Activated T-cell treated with anti-CD3 and anti-CD28 coated beads, Interleukin-2, amount 50 U/mL, for 24 hours (primary cell): ENCODE measurements at regions not wholly inside any gene's neighbourhood (a gene's known extent, or its start where the extent isn't known, plus 50 kb on each side); places are given as distances from the start of the nearest gene placed in this dataset.
"Not testable (repeated sequence)": the region's sequence is repeated elsewhere in the genome, so short reads cannot be mapped to it uniquely, and the experiment has no call there.

Experiments
- DNase-seq: peaks from one replicate; pipeline ENCODE4 v3.0.0-alpha.2; 2020
- H3K27ac Mint-ChIP-seq: 2 replicates; pipeline ENCODE4 v1.8.0; 2020; ENCODE audit warnings: mild to moderate bottlenecking, mixed read lengths
- H3K27me3 Mint-ChIP-seq: 2 replicates; pipeline ENCODE4 v1.8.0; 2020; ENCODE audit warnings: mixed read lengths
- H3K36me3 Mint-ChIP-seq: 2 replicates; pipeline ENCODE4 v1.8.0; 2020; ENCODE audit warnings: low read depth, mixed read lengths
- H3K4me1 Mint-ChIP-seq: 2 replicates; pipeline ENCODE4 v1.8.0; 2020; ENCODE audit warnings: low read depth, mixed read lengths
- H3K4me3 Mint-ChIP-seq: 2 replicates; pipeline ENCODE4 v1.8.0; 2020; ENCODE audit warnings: mild to moderate bottlenecking, moderate library complexity, mixed read lengths
- H3K9me3 Mint-ChIP-seq: 2 replicates; pipeline ENCODE4 v1.8.0; 2020; ENCODE audit warnings: mixed read lengths

GRCh38 chr7:70890147-70890969, 241.6 kb upstream of the GALNT17 start:
- Mint-ChIP-seq H3K27me3 (peaks cover 2% of the 10 kb centered on the region), H3K9me3 (peaks cover 18% of the 10 kb centered on the region), H3K36me3 (no peaks in the 10 kb centered on the region), H3K27ac (no peak overlapping the region), H3K4me1 (no peaks in the 10 kb centered on the region), H3K4me3 (no peak overlapping the region)
- no peak for DNase-seq

- Mint-ChIP-seq H3K27me3 (no peaks in the 10 kb centered on the region), H3K27ac (no peak overlapping the region), H3K4me1 (no peaks in the 10 kb centered on the region), H3K9me3 (peaks cover 18% of the 10 kb centered on the region), H3K4me3 (no peak overlapping the region), H3K36me3 (no peaks in the 10 kb centered on the region)
- DNase-seq, result no peak
These were observed 238.5 kb upstream of the GALNT17 start for GRCh38 chr7:70893422-70893821.

- H3K36me3 Mint-ChIP-seq, result no peaks in the 10 kb centered on the region
- H3K4me3 Mint-ChIP-seq, result no peak overlapping the region
- no peaks in the 10 kb centered on the region for H3K27me3 Mint-ChIP-seq
- peaks cover 24% of the 10 kb centered on the region for H3K9me3 Mint-ChIP-seq
- DNase-seq, result no peak
- H3K4me1 Mint-ChIP-seq, result no peaks in the 10 kb centered on the region
- no peak overlapping the region for H3K27ac Mint-ChIP-seq
These were observed 237.8 kb upstream of the GALNT17 start for GRCh38 chr7:70893971-70894715.

- Mint-ChIP-seq H3K36me3 (no peaks in the 10 kb centered on the region), H3K27ac (no peak overlapping the region), H3K27me3 (no peaks in the 10 kb centered on the region), H3K9me3 (peaks cover 19% of the 10 kb centered on the region), H3K4me1 (no peaks in the 10 kb centered on the region), H3K4me3 (no peak overlapping the region)
- no peak for DNase-seq
These were observed 237.1 kb upstream of the GALNT17 start for GRCh38 chr7:70894799-70895198.

GRCh38 chr7:70895337-70896200, 236.4 kb upstream of the GALNT17 start:
- H3K9me3 Mint-ChIP-seq, result peaks cover 17% of the 10 kb centered on the region
- not testable (repeated sequence) for H3K27me3 Mint-ChIP-seq, H3K4me1 Mint-ChIP-seq

GRCh38 chr7:70907259-70908247, 224.4 kb upstream of the GALNT17 start:
- Mint-ChIP-seq H3K4me3 (no peak overlapping the region), H3K27ac (no peak overlapping the region), H3K4me1 (no peaks in the 10 kb centered on the region), H3K36me3 (no peaks in the 10 kb centered on the region), H3K9me3 (peaks cover 19% of the 10 kb centered on the region), H3K27me3 (peaks cover 2% of the 10 kb centered on the region)
- no peak for DNase-seq

More at GRCh38 chr7:70895337-70896200, 236.4 kb upstream of the GALNT17 start:
- H3K36me3 Mint-ChIP-seq, DNase-seq, H3K27ac Mint-ChIP-seq, H3K4me3 Mint-ChIP-seq: not testable (repeated sequence)

GRCh38 chr7:70913924-70914323, 218.0 kb upstream of the GALNT17 start:
- Mint-ChIP-seq H3K4me3 (no peak overlapping the region), H3K36me3 (no peaks in the 10 kb centered on the region), H3K27ac (no peak overlapping the region), H3K9me3 (peaks cover 5% of the 10 kb centered on the region), H3K4me1 (no peaks in the 10 kb centered on the region), H3K27me3 (no peaks in the 10 kb centered on the region)
- DNase-seq, result no peak

- Mint-ChIP-seq H3K36me3 (no peaks in the 10 kb centered on the region), H3K27me3 (no peaks in the 10 kb centered on the region), H3K27ac (no peak overlapping the region)
These were observed 216.9 kb upstream of the GALNT17 start for GRCh38 chr7:70915067-70915466.

GRCh38 chr7:70919481-70920073, 212.4 kb upstream of the GALNT17 start:
- peaks cover 2% of the 10 kb centered on the region for H3K9me3 Mint-ChIP-seq
- H3K4me3 Mint-ChIP-seq, result no peak overlapping the region
- no peaks in the 10 kb centered on the region for H3K27me3 Mint-ChIP-seq
- H3K27ac Mint-ChIP-seq, result no peak overlapping the region
- H3K4me1 Mint-ChIP-seq, result no peaks in the 10 kb centered on the region
- no peaks in the 10 kb centered on the region for H3K36me3 Mint-ChIP-seq
- DNase-seq, result no peak

More at GRCh38 chr7:70915067-70915466, 216.9 kb upstream of the GALNT17 start:
- H3K4me3 Mint-ChIP-seq, result no peak overlapping the region
- H3K4me1 Mint-ChIP-seq, result no peaks in the 10 kb centered on the region
- peaks cover 5% of the 10 kb centered on the region for H3K9me3 Mint-ChIP-seq
- DNase-seq, result no peak

- Mint-ChIP-seq H3K4me3 (no peak overlapping the region), H3K9me3 (peaks cover 2% of the 10 kb centered on the region), H3K27me3 (no peaks in the 10 kb centered on the region), H3K36me3 (no peaks in the 10 kb centered on the region), H3K4me1 (no peaks in the 10 kb centered on the region), H3K27ac (no peak overlapping the region)
- DNase-seq, result no peak
These were observed 211.1 kb upstream of the GALNT17 start for GRCh38 chr7:70920876-70921275.

GRCh38 chr7:70923181-70923845, 208.6 kb upstream of the GALNT17 start:
- Mint-ChIP-seq H3K9me3 (peaks cover 2% of the 10 kb centered on the region), H3K27ac (no peak overlapping the region), H3K27me3 (no peaks in the 10 kb centered on the region), H3K36me3 (no peaks in the 10 kb centered on the region), H3K4me3 (no peak overlapping the region), H3K4me1 (no peaks in the 10 kb centered on the region)
- DNase-seq, result no peak

- no peak for DNase-seq
- no peak overlapping the region for H3K4me3 Mint-ChIP-seq
- no peaks in the 10 kb centered on the region for H3K36me3 Mint-ChIP-seq
- peaks cover 8% of the 10 kb centered on the region for H3K9me3 Mint-ChIP-seq
- no peak overlapping the region for H3K27ac Mint-ChIP-seq
- no peaks in the 10 kb centered on the region for H3K4me1 Mint-ChIP-seq
- H3K27me3 Mint-ChIP-seq, result no peaks in the 10 kb centered on the region
These were observed 206.4 kb upstream of the GALNT17 start for GRCh38 chr7:70925411-70926115.
